Epithelial cell of proximal tubule (primary cell): ENCODE measurements at regions not wholly inside any gene's neighbourhood (a gene's known extent, or its start where the extent isn't known, plus 50 kb on each side); places are given as distances from the start of the nearest gene placed in this dataset.
"Not testable (repeated sequence)": the region's sequence is repeated elsewhere in the genome, so short reads cannot be mapped to it uniquely, and the experiment has no call there.

Source experiments
- DNase-seq: peaks from one replicate; pipeline ENCODE4 v3.0.0-alpha.2; 2011; ENCODE audit warnings: low read depth
- H3K4me3 ChIP-seq: 2 replicates; pipeline ENCODE4 v1.5.1; 2011; ENCODE audit warnings: low read depth, mild to moderate bottlenecking, low read length
- TF ChIP-seq, protein P1 (sequence below): conservative IDR thresholded peaks from 2 replicates; pipeline ENCODE4 v1.5.1; 2012; ENCODE audit warnings: low read depth, mild to moderate bottlenecking, low read length

- DNase-seq = no peak
- no peak overlapping the region for H3K4me3 ChIP-seq
- TF ChIP-seq, protein P1, sequence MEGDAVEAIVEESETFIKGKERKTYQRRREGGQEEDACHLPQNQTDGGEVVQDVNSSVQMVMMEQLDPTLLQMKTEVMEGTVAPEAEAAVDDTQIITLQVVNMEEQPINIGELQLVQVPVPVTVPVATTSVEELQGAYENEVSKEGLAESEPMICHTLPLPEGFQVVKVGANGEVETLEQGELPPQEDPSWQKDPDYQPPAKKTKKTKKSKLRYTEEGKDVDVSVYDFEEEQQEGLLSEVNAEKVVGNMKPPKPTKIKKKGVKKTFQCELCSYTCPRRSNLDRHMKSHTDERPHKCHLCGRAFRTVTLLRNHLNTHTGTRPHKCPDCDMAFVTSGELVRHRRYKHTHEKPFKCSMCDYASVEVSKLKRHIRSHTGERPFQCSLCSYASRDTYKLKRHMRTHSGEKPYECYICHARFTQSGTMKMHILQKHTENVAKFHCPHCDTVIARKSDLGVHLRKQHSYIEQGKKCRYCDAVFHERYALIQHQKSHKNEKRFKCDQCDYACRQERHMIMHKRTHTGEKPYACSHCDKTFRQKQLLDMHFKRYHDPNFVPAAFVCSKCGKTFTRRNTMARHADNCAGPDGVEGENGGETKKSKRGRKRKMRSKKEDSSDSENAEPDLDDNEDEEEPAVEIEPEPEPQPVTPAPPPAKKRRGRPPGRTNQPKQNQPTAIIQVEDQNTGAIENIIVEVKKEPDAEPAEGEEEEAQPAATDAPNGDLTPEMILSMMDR = no peak
These were observed 183.9 kb downstream of the AVL9 start for GRCh38 chr7:32679192-32679591.

DNA sequence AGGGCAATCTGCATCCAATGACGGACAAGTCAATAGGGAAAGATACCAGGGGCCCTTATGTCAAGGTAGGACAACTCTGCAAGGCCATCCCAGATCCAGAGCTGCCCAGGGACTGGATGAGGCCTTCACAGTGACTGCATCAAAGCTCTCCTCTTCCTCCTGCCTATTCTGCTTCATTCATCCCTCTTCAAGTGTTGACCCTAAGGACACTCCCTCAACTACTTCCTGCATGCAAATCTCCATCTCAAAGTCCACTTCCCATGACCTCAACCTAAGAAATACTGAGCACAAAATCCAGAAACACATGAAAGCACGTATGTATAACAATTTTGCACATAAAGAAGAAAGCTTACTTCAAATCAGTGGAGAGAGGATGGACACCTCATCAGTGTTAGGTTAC lies 182.3 kb downstream of the AVL9 start:
- no peak overlapping the region for H3K4me3 ChIP-seq
- DNase-seq = no peak
- TF ChIP-seq, protein P1 = no peak

GRCh38 chr7:32676249-32676941 lies 181.1 kb downstream of the AVL9 start:
- DNase-seq = no peak
- TF ChIP-seq, protein P1 = no peak
- H3K4me3 ChIP-seq = no peak overlapping the region

DNA sequence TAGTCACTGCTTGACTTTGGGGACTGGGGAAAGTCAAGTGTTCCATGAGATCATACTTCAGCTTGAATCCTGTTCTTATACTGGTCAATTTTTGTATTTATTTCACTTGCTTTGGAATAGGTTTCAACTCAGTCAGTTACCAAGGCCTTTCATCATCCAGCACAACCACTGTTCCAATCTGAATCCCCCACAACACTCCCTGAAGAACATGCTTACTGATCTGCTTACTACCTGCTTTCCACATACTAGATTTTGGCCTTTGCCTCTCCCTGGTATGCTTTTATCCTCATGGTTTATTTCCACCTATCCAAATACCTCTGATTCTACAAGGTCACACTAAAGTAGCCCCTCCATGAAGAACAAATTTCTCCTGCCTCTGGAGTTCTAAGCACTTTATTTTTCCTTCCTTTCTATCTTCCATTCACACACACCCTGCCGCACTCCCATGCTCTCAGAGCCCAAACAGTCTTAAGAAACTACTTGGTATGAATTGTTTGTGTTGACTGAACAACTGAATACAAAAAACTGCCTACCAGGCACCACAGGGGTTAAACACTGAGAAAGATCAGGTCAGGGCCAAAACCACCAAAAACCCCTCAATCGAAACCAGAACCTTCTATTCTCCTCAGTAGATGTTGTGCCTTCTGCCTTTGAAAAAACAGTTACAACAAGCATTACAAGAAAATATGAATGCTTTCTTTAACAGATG lies 178.1 kb downstream of the AVL9 start:
- no peak for DNase-seq
- TF ChIP-seq, protein P1 = no peak
- no peak overlapping the region for H3K4me3 ChIP-seq

- peak overlapping the region; percentile 32 for H3K4me3 ChIP-seq
- TF ChIP-seq, protein P1 = no peak
- peak; percentile 82 for DNase-seq
These were observed 175.1 kb downstream of the AVL9 start for GRCh38 chr7:32670110-32671025.

- DNase-seq = peak; percentile 64
- H3K4me3 ChIP-seq = peak overlapping the region; percentile 32
These were observed 174.0 kb downstream of the AVL9 start for GRCh38 chr7:32669173-32669870.

- H3K4me3 ChIP-seq = peak overlapping the region; percentile 32
- DNase-seq = peak; percentile 32
These were observed 173.3 kb downstream of the AVL9 start for GRCh38 chr7:32668387-32669097.

DNA sequence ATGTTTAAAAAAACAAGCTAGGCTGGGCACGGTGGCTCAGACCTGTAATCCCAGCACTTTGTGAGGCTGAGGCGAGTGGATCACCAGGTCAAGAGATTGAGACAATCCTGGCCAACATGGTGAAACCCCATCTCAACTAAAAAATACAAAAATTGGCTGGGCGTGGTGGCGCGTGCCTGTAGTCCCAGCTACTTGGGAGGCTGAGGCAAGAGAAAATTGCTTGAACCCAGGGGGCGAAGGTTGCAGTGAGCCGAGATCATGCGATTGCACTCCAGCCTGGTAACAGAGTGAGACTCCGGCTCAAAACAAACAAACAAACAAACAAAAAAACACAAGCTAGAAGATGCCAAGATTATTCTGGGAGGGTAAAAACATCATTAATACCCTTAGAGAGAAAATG lies 172.3 kb downstream of the AVL9 start:
- DNase-seq, H3K4me3 ChIP-seq: not testable (repeated sequence)

- not testable (repeated sequence) for H3K4me3 ChIP-seq
These were observed 168.5 kb downstream of the AVL9 start for GRCh38 chr7:32663805-32664211.

GRCh38 chr7:32662509-32662908 lies 167.2 kb downstream of the AVL9 start:
- DNase-seq = not testable (repeated sequence)

More at GRCh38 chr7:32663805-32664211, 168.5 kb downstream of the AVL9 start:
- not testable (repeated sequence) for DNase-seq

More at GRCh38 chr7:32662509-32662908, 167.2 kb downstream of the AVL9 start:
- H3K4me3 ChIP-seq = not testable (repeated sequence)
